ENCODE measurements at regions not wholly inside any gene's neighbourhood (a gene's known extent, or its start where the extent isn't known, plus 50 kb on each side); places are given as distances from the start of the nearest gene placed in this dataset.

DNA sequence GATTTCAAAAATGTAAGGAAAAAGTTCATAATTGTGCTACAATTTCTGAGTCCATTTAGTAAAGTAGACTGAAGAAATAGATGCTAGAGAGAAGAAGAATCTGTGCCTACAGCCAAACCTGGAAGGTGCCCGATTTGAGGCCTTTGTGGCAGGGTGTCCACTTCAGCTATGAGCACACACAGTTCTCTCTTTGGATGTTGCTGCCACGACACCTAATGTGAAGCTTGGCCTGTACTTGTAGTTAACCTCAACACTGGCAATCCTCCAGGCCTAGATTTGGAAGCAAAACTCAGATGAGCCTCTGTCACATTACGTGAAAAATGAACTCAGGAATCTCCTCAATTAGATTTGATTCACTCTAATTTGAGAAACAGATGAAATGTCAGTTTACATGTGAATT, 90.1 kb upstream of the LRP1B start:
- no peak overlapping the region for H2AFZ ChIP-seq (ENCODE audit: insufficient read depth, low read depth, low read length, poor library complexity, severe bottlenecking)
- Mint-ChIP-seq H3K4me3 (no peak overlapping the region), H3K9me3 (peaks cover 1 to 5% (median 4%) of the 10 kb centered on the region in 7 donors), H3K36me3 (no peaks in the 10 kb centered on the region), H3K4me1 (no peaks in the 10 kb centered on the region), H3K27me3 (ENCODE audit: low read depth in 3 of 3) (no peaks in the 10 kb centered on the region), H3K27ac (no peak overlapping the region)
- intact Hi-C loops (cut with micrococcal nuclease): no loop called here
- no peaks in the 10 kb centered on the region for H3K27me3 ChIP-seq (ENCODE audit: control insufficient read depth in 2 of 2, insufficient read depth in 2 of 2, low read length in 2 of 2)
- 63% methylated on average over 1 of the region's 3 CpGs for WGBS (ENCODE audit: insufficient coverage)
- H3K4me2 ChIP-seq (replicated peaks; ENCODE audit: extremely low read depth, low read length, poor library complexity, severe bottlenecking): no peak overlapping the region
- TF ChIP-seq CTCF (IDR thresholded peaks at IDR 0.05): no peak
- H3K4me3 ChIP-seq (replicated peaks in 1 of 3; ENCODE audit: low read depth in 2 of 3, low read length in 3 of 3): no peak overlapping the region
- no peak overlapping the region for H3K27ac ChIP-seq (ENCODE audit: low read depth in 1 of 2, low read length in 2 of 2)
- no peak overlapping the region for H3K9ac ChIP-seq (ENCODE audit: insufficient read depth, low read length, poor library complexity, severe bottlenecking)
- no peaks in the 10 kb centered on the region for H3K9me3 ChIP-seq (replicated peaks in 1 of 2; ENCODE audit: control insufficient read depth in 1 of 2, insufficient read depth in 1 of 2, low read length in 2 of 2)
- H3K36me3 ChIP-seq (replicated peaks in 1 of 2; ENCODE audit: control insufficient read depth in 1 of 2, insufficient read depth in 2 of 2, low read length in 2 of 2): no peaks in the 10 kb centered on the region
- no peak for DNase-seq
- no peaks in the 10 kb centered on the region for H4K20me1 ChIP-seq (ENCODE audit: insufficient read depth, low read length)
- no peaks in the 10 kb centered on the region for H3K4me1 ChIP-seq (ENCODE audit: control insufficient read depth in 1 of 2, insufficient read depth in 2 of 2, low read length in 2 of 2)
- no peaks in the 10 kb centered on the region for H3K79me2 ChIP-seq (ENCODE audit: insufficient read depth, low read length)

- WGBS (ENCODE audit: insufficient coverage): no CpG with 5 or more reads among the region's 1 CpG
- Mint-ChIP-seq H3K27me3 (ENCODE audit: low read depth in 3 of 3) (no peaks in the 10 kb centered on the region), H3K27ac (no peak overlapping the region), H3K4me1 (no peaks in the 10 kb centered on the region), H3K36me3 (no peaks in the 10 kb centered on the region), H3K4me3 (no peak overlapping the region), H3K9me3 (peaks cover 1 to 5% (median 4%) of the 10 kb centered on the region in 7 donors)
- H3K79me2 ChIP-seq (ENCODE audit: insufficient read depth, low read length): no peaks in the 10 kb centered on the region
- no peaks in the 10 kb centered on the region for H3K4me1 ChIP-seq (ENCODE audit: control insufficient read depth in 1 of 2, insufficient read depth in 2 of 2, low read length in 2 of 2)
- H3K4me2 ChIP-seq (replicated peaks; ENCODE audit: extremely low read depth, low read length, poor library complexity, severe bottlenecking): no peak overlapping the region
- TF ChIP-seq CTCF (IDR thresholded peaks at IDR 0.05): no peak
- intact Hi-C loops (cut with micrococcal nuclease): no loop called here
- H3K27ac ChIP-seq (ENCODE audit: low read depth in 1 of 2, low read length in 2 of 2): no peak overlapping the region
- no peaks in the 10 kb centered on the region for H3K27me3 ChIP-seq (ENCODE audit: control insufficient read depth in 2 of 2, insufficient read depth in 2 of 2, low read length in 2 of 2)
- H3K9ac ChIP-seq (ENCODE audit: insufficient read depth, low read length, poor library complexity, severe bottlenecking): no peak overlapping the region
- H3K4me3 ChIP-seq (replicated peaks in 1 of 3; ENCODE audit: low read depth in 2 of 3, low read length in 3 of 3): no peak overlapping the region
- H4K20me1 ChIP-seq (ENCODE audit: insufficient read depth, low read length): no peaks in the 10 kb centered on the region
- no peak for DNase-seq
- H3K36me3 ChIP-seq (replicated peaks in 1 of 2; ENCODE audit: control insufficient read depth in 1 of 2, insufficient read depth in 2 of 2, low read length in 2 of 2): no peaks in the 10 kb centered on the region
- no peak overlapping the region for H2AFZ ChIP-seq (ENCODE audit: insufficient read depth, low read depth, low read length, poor library complexity, severe bottlenecking)
- H3K9me3 ChIP-seq (replicated peaks in 1 of 2; ENCODE audit: control insufficient read depth in 1 of 2, insufficient read depth in 1 of 2, low read length in 2 of 2): no peaks in the 10 kb centered on the region
These were observed 89.4 kb upstream of the LRP1B start for GRCh38 chr2:142220239-142220638.
